NCI-H1105 (cell line): ENCODE measurements at regions not wholly inside any gene's neighbourhood (a gene's known extent, or its start where the extent isn't known, plus 50 kb on each side); places are given as distances from the start of the nearest gene placed in this dataset.
"Not testable (repeated sequence)": the region's sequence is repeated elsewhere in the genome, so short reads cannot be mapped to it uniquely, and the experiment has no call there.

ENCODE experiments used
- DNase-seq: peaks from one replicate; lab custom pipeline; 2025; lab: John Stamatoyannopoulos, UW

DNA sequence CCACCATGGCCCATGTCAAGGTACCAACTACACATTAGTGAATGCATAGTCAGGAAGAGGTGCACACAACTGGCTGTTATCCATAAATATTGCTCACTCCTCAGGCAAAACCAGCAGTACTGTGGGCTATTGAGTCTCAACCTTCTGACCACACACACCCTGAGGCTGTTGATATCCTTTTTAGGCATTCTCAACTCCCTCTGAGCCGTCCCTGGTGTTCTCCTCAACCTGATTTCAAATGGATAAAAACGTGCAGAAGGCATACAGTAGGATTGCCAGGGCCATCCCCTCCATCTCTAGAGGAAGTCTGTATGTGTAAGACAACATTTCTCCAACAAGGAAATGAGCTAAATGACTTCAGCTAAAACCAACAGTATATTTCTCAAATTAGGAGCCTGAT, 98.7 kb upstream of the KLHL13 start:
- no peak for DNase-seq

DNA sequence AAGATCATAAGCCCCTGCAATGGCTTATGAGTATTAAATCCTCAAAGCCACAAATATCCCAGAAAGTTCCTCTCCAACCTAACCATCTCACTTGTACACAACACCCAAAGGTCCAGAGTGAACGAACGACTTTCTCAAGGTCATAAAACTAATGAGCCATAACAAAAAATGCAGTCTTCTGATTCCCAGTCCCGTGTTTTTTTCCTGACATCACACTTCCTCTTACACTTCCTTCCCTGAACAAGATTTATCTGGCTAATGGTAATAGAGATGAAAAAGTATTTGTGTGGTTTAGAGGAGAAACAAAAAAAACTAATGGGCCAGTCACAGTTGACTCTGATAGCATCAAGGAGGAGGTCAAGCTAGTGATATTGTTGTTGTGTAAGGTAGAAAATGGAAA, 99.5 kb upstream of the KLHL13 start:
- no peak for DNase-seq

DNA sequence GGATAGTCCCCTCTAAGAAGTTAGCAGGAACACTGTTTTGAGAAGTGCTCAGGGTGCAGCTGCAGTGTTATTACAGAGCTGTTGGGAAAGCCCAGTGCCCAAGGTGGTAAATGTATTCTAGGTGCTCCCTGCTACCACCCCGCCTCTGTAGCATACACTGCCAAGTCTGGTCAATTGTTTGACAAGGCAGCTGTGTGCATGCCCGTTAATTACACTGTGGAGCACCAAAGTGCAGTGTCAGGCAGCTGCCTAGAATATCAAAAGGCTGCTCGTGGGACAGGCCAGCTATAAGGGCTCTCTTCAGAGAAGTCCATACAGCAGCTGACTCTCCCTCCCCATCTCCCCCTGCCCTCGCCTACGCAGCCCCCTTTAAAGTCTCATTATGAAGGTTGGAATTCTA, 99.9 kb upstream of the KLHL13 start:
- DNase-seq = peak; percentile 83

DNA sequence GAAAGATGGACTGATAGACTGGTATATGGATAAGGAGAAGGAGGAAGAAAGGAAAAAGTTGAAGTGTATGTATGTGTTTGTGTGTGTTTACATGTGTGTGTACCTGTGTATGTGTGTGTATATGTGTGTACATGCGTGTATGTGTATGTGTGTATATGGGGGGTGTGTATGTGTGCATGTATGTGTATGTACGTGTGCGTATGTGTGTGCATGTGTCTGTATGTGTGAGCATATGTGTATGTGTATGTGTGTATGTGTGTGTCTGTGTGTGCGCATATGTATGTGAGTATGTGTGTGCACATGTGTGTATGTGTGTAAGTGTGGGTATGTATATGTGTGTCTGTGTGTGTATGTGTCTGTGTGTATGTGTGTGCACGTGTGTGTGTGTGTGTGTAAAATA, 101.5 kb upstream of the KLHL13 start:
- no peak for DNase-seq

DNA sequence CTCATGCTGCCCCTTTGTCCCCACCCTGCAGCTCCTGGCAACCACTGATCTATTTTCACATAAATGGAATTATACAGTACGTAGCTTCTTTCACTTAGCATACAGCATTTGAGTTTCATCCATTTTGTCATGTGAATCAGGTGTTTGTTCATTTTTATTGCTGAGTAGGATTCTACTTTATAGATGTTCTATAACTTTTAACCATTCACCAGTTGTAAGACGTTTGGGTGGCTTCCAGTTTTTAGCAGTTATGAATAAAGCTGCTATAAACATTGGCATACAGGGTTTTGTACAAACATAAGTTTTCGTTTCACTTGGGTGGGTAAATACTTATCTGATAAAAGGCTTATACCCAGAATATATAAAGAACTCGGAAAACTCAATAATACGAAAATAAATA, 102.3 kb upstream of the KLHL13 start:
- DNase-seq = no peak

DNA sequence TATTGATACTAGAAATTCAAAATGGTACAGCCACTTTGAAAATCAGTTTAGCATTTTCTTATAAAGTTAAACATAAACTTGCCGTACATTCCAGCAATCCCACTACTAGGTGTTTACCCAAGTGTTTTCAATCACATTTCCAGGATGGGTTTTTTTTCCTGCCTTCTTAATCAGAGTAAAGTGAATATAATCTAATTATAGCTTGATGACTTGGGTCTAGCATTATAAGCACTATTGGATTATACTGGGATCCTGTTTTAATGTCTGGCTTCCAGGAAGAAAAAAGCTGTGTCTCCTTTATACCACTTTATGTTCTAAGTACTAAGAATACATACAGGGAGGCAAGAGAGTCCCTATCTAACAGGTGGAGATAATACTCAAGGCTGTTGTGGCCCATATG, 103.3 kb upstream of the KLHL13 start:
- no peak for DNase-seq

DNA sequence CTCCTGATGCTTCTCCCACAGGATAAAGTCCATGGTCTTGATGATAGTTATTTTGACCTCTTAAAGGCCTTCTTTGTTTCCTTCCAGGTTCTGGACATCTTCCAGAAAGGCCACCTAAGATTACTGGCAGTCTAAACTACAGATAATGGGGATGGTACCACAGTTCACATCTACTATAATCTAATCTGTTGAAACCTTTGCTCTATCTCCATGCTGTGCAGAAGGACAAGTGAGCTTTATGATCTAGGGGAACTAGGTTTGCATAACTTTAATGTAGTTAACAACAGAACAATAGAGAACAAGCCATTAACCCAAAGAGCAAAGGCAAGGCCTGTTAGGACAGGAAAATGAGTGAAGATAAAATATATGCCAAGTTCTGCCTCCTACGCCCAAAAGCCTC, 103.9 kb upstream of the KLHL13 start:
- DNase-seq = no peak

DNA sequence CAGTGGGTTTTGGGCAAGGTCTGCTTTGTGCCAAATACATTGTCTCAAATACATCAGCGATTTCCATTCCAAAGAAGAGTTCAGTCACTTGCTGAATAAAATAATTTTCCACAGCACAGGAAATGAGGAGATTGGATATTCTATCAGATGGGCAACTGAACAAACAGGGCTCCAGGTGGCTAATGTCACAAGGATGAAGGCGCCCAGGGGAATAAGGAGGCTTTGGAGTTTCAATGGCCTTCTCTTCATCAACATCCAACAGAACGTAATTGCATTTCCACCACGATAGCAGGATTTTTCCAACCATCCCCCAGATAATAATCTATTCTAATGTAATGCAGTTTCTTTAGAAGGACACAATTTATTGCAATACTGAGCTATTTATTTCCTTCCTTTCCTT, 104.7 kb upstream of the KLHL13 start:
- no peak for DNase-seq

DNA sequence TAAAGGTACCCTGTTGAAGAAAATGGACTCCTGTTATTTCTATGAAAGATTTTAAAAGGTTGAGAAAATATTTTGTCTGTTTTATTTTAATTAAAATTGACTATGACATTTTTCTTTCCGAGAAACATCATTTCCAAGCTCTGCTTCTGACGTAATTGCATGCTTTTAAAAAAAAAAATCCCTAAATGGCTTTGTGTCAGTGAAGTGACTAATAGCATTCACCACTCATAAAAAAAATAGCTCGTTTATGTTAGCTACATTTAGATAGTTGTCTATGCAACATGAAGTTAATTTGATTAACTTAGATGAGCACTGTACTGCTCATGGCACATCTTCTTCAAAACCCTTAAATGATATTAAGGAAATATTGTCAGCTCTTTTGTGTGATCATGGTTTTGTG, 105.1 kb upstream of the KLHL13 start:
- no peak for DNase-seq

DNA sequence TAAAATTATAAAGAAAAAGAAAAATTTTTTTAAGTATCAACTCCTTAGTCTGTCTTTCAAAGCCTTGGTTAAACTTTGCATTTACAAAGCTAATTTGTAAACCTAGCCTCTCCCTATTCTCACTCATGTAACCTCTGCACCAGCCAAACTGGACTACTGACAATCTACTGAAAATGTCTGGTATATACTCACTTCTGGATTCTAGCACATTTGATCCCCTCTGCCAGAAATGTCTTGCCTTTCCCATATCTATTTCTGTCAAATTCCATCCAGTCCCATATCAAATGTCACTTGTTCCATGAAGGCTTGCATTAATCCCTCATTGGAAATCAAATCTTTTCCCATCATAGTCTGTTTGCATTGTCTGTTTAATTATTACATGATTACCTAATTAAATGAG, 105.8 kb upstream of the KLHL13 start:
- DNase-seq = no peak

DNA sequence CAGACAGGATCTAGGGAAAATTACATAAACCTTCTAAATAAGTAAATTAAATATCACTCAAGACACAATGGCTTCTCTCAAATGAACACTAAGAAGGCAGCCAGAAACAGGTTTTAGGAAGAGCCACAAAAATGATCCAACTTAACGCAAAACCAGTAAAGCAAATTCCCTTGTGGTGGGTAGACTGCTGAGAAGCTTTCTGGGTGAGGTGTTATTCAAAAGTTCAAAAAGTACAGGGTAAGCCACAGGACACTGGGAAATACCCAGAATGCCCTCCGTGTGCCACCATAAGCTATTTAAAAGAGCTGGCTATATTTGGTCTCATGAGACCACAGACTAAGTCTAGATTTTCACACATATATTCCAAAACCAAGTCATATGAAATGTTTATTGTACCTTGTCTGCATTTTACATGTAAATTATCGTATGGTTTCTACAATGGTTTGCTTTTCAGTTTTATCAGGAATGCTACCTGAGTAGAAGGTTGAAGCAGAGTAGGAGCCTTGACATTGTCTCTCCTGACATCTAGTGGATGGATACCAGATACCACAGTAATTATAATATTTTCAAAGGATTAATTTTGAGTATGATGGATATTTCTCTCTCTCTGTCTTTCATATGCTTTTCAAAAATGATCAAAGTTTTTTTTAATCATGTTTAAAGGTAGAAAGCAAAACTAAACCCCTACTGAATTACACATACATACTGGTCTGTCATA, 109.3 kb upstream of the KLHL13 start:
- DNase-seq = peak; percentile 18

DNA sequence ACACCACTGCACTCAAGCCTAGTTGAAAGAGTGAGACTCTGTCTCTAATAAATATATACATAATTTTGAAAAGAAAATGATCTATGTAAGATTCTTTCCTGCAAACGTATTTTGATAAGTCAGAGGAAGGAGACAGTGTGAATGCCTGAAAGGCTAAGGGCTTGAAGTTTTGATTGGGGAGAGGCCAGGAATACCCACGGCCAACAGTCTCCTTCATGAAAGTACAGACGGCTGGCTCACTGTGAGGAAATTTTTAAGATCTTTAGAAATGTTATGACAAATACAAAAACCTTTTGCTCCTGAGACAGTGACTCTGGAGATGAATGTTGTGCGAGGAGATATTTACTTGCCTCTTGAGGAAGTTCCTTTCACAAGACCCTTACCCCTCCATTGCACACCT, 111.4 kb upstream of the KLHL13 start:
- no peak for DNase-seq

DNA sequence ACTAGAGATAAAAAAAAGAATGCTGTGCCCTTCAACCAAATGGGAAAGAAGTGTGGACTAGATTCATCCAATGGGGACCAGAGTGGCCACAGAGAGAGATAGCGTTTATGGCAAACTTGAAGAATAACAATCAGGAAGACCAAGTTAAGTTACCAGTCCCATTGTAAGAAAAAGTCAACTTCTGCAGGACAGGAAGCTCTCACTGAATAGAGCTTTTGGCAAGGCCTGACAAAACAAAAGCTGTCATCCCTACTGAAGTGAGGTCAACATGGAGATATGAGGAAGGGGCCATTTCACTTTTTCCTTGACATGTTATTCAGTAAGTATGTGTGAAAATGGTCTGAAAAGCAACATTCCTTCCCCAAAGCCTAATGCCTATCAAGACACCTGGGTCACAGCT, 111.8 kb upstream of the KLHL13 start:
- DNase-seq = no peak

DNA sequence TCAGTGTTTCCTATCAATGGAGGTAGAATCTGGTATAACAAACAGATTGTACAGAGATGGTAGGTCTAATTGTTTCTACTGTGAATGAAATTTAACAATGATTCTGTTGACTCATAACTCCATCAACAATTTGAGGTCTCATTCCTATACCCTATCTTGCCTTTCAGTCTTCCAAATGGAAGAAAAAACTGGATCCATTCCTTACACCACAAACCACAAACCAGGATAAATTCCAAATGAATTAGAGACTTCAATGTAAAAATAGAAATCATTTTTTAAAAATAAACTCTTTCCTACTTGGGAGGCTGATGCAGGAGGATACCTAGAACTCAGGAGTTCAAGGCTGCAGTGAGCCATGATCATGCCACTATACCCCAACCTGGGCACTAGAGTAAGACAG, 114.4 kb upstream of the WDR44 start:
- DNase-seq = no peak

DNA sequence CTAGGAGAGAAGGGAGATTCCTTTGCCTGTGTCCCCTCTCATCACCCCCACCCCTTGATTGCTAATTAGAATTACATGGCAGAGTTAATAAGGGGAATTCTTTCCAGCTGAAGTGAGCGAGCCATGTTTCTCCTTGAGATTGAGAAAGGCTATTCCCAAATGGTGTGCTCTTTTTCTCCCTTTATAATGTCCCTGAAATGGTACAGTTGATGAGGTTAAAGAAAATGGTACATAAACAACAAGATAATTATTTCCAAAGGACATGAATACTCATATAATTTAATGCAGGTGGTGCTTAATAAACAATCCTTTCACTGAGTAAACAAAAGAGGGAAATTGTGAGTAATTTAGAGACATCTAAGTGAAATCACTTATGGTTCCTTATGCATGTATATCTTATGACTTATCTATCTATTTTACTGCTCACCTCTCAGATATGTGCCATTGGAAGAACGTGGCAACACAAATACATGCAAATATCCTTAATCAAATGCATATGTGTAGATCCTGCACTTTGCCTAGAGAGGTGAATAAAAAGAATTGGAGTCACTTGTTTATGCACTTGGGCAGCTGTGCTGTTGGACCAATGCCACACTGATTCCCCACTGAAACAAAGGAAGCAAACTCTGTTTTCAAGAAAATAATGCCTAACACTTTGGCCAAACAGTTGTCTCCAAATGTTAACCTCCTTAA, 106.6 kb upstream of the WDR44 start:
- no peak for DNase-seq

DNA sequence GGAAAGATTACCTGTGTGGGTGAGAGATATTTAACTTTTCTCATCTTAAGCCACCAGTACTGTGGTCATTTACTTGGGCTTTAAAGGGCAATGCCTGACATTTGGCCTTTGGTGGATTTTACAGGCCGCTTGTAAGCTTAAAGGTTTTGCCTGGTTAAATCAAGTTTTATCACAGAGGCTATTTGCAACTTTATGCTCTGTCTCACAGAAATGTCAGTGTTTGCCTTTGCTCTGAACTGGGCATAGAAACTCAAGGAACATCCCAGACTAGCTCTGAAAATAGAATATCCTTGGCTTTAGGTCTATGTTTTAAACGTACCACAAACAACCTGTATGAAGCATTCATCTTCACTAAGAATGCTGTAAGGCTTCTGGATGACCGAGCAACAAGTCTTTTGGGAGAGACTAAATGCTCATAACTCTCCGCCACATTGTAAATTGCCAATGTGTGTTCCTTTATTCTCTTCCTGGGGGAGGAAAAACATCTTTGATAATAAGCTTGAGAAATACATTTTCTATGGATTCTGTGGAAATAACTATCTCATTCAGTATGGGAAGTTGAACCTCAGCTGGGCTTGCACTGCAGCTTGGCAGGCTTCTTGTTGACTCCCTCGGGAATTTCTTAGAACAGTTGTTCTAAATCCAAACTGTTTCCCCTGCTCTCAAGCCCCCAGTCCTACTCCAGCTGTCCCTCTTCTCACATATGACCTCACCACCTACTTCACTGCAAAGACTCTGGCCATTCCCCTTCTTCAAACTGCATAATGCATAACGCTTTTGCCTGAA, 105.8 kb upstream of the WDR44 start:
- no peak for DNase-seq

DNA sequence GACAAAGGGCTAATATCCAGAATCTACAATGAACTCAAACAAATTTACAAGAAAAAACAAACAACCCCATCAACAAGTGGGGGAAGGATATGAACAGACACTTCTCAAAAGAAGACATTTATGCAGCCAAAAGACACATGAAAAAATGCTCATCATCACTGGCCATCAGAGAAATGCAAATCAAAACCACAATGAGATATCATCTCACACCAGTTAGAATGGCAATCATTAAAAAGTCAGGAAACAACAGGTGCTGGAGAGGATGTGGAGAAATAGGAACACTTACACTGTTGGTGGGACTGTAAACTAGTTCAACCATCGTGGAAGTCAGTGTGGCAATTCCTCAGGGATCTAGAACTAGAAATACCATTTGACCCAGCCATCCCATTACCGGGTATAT, 98.9 kb upstream of the WDR44 start:
- DNase-seq = not testable (repeated sequence)

DNA sequence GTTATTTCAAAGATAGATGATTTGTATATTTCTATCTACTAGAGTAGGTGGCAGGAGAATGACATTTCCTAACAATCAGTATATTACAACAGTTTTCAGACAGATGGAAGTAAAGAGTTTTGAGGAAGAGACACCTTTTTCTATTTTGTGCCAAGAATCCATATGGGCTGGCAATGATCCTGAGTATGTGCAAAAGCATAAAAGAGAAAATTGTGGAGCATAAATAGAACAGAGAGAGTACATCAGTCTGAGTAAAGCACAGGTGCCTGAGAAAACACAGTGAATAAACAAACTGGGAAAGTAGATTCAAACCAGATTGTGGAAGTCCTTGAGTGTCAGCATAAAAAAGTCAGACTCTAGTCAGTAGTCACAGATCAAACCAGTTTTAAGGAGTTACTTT, 96.8 kb upstream of the WDR44 start:
- DNase-seq = no peak

DNA sequence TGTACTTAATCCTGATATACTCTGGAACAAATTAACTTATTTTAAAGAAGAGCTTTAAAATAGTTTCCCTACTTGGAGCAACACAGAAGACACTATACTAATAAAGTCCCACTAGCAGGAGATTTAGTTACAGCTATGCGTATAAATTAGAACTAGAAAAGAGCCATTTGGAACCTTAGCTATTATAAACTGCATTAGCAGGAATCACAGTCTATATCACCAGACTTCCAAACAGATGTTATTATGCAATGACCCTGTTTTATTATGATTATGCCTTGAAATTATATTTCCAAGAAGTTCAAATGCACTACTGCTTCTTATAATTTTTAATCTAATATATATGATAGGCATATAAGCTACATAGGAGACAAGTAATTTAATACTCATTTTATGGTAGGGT, 95.5 kb upstream of the WDR44 start:
- DNase-seq = no peak

DNA sequence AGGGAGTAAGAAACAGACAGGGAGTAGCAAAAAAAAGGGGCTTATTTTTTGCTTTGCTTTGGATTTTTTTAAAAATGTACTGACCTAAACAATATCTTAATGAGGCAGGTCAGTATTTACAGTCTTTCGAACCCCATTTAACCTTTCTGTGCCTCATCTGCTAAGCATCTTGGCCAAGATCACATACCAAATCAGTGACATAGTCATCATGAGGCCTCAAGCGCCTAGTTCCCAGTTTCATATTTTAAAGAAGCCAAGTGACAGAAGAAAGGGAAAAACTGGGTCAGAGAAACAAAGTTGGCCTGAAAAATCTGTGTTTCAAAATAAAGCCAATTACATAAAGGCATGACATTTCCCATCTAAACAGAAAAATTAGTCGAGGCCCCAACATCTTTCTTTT, 94.6 kb upstream of the WDR44 start:
- DNase-seq = no peak

DNA sequence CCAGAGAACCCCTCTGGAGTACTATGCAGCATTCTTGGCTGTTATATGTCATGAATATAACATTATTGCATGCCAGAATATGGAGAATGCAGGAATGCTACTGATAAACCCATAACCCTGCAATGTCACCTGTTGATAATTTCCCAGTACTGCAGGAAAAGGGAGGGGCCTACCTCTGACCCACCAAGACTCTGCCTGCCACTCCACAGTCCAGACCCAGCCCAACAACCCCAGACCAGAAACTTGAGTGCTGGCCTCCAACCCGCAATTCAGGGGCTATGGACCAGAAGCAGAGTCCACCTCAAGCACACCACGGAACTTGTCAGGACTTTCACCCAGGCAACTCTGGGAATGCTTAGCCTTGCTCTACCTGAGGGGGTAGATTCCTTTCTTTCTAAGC, 92.9 kb upstream of the WDR44 start:
- DNase-seq = no peak

DNA sequence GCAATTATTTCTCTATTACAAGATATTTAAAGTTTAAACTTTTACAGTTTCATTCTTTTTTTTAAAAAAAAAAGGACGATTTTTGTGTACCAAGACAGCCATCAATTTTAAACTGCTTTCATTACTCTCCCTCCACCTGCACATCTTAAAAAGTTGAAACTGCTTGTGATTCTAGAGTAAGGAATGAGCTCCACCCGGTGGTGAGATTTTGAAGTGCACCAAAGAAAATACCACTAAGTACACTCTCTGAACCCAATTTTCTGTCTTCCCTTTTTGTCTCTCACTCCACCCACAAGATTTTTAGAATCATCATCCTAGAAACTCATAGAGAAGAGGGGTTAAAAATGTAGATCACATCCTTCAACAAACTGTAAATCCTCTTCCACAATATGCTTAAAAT, 91.3 kb upstream of the WDR44 start:
- DNase-seq = peak; percentile 19

DNA sequence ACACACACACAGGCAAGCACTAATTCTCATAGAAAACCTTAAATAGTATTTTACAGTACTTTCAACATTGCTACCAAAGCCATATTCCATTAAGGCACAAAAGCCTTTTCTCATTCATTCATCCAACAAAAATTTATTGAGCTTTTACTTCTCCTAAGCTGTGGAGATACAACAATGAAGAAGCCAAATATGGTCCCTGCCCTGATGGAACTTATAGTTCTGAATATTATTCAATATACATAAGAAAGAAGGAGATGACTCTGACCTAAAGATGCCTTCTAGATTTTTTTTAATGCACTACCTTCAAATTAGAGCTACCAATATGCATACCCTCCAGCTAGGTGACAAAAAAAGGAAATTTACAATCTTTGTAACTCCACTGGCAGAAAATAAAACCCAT, 90.0 kb upstream of the WDR44 start:
- no peak for DNase-seq
